ENCODE measurements at regions not wholly inside any gene's neighbourhood (a gene's known extent, or its start where the extent isn't known, plus 50 kb on each side); places are given as distances from the start of the nearest gene placed in this dataset.
"Not testable (repeated sequence)": the region's sequence is repeated elsewhere in the genome, so short reads cannot be mapped to it uniquely, and the experiment has no call there.

DNA sequence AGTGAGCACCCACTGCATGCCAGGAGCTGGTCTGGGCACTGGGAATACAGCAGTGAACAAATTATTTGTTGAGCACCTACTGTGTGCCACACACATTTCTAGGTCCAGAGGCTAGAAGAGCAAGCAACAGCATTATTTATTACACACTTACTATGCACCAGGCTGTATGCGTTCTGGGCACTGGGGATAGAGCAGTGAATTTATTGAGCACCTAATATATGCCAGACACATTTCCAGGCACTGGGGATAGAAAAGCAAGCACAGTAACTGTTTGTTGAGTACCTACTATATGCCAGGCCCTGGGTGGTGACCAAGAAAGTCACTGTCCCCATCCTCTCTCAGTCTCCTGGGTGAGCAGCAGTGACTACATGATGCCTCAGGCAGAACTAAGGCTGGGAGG is 107.5 kb upstream of the NCOR2 start (continued):
- no peak for TF ChIP-seq HNF4G (IDR thresholded peaks at IDR 0.05)
- TF ChIP-seq, protein P1, sequence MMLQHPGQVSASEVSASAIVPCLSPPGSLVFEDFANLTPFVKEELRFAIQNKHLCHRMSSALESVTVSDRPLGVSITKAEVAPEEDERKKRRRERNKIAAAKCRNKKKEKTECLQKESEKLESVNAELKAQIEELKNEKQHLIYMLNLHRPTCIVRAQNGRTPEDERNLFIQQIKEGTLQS (IDR thresholded peaks at IDR 0.05) = no peak
- TF ChIP-seq RXRA (IDR thresholded peaks at IDR 0.05) = no peak

DNA sequence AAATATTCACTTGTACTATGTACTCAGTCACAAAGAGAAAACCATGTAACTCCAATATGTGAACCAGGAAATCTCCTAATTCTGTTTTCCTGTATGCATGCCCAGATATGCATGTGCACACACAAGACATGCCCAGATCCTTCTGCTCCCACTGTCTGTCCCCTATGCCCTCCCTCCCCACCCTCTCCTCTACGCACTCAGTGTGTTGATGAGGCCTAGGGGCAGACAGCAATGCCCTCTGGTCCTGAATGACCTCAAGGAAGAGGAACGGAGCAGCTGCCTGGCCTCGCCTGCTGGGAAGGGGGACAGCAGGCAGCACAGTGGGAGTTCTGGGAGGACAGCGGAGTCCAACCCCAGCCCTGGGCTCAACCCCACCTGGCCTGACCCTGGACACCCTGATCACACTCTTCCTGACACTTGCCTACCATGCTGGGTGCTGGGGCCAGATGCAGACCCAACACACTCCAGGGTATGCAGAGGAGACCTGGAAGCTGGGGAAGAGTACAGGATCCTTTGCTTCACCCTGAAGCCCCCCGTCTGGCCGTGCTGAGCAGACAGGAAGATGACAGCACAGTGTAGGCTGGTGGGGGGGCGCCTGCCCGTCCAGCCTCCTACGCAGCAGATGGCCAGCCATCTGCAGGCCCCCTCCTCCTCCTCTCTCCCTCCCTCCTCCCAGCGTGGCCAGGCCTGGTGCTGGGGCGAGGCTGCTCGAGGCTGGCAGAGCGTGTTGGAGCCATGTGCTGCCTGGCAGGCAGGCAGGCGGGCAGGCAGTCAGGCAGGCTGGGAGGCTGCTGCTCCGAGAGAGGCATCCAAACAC is 106.6 kb upstream of the NCOR2 start:
- Histone ChIP-seq H3K9ac (ENCODE audit: low read depth in 1 of 2, low read length in 2 of 2) (no peak overlapping the region), H3K9me3 (ENCODE audit: control insufficient read depth in 4 of 4, low read length in 3 of 4) (no peaks in the 10 kb centered on the region), H3K4me1 (ENCODE audit: control insufficient read depth in 4 of 4, insufficient read depth in 4 of 4, low read length in 3 of 4) (peaks cover 7 to 29% (median 20%) of the 10 kb centered on the region in 4 donors), H3K4me3 (ENCODE audit: low read depth in 1 of 3, low read length in 3 of 3) (no peak overlapping the region), H3K27me3 (ENCODE audit: control insufficient read depth in 4 of 4, insufficient read depth in 4 of 4, low read length in 3 of 4) (no peaks in the 10 kb centered on the region), H3K27ac (ENCODE audit: low read depth in 1 of 2, low read length in 2 of 2) (no peak overlapping the region), H3K36me3 (ENCODE audit: control insufficient read depth in 4 of 4, insufficient read depth in 3 of 4, low read depth in 1 of 4, low read length in 3 of 4) (no peaks in the 10 kb centered on the region)
- WGBS = 83% methylated on average over 15 of the region's 15 CpGs
- DNase-seq (ENCODE audit: low spot score) = no peak
- TF ChIP-seq, protein P2, sequence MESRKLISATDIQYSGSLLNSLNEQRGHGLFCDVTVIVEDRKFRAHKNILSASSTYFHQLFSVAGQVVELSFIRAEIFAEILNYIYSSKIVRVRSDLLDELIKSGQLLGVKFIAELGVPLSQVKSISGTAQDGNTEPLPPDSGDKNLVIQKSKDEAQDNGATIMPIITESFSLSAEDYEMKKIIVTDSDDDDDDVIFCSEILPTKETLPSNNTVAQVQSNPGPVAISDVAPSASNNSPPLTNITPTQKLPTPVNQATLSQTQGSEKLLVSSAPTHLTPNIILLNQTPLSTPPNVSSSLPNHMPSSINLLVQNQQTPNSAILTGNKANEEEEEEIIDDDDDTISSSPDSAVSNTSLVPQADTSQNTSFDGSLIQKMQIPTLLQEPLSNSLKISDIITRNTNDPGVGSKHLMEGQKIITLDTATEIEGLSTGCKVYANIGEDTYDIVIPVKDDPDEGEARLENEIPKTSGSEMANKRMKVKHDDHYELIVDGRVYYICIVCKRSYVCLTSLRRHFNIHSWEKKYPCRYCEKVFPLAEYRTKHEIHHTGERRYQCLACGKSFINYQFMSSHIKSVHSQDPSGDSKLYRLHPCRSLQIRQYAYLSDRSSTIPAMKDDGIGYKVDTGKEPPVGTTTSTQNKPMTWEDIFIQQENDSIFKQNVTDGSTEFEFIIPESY (IDR thresholded peaks at IDR 0.05) = no peak
- no peak for TF ChIP-seq SP1 (IDR thresholded peaks at IDR 0.05)

DNA sequence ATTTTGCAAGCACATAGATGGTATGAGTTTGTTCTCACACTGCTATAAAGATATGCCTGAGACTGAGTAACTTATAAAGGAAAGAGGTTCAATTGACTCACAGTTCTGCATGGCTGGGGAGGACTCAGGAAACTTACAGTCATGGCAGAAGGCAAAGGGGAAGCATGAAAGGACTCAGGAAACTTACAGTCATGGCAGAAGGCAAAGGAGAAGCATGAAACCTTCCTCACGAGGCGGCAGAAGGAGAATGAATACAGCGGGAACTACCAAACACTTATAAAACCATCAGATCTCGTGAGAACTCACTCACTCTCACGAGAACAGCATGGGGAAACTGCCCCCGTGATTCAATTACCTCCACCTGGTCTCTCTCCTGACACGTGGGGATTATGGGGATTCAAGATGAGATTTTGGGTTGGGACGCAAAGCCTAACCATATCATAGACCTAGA is 101.9 kb upstream of the NCOR2 start:
- not testable (repeated sequence) for H3K36me3 ChIP-seq (ENCODE audit: control insufficient read depth in 4 of 4, insufficient read depth in 3 of 4, low read depth in 1 of 4, low read length in 3 of 4); H3K4me3 ChIP-seq (ENCODE audit: low read depth in 1 of 3, low read length in 3 of 3); H3K9me3 ChIP-seq (ENCODE audit: control insufficient read depth in 4 of 4, low read length in 3 of 4); H3K27ac ChIP-seq (ENCODE audit: low read depth in 1 of 2, low read length in 2 of 2); H3K27me3 ChIP-seq (ENCODE audit: control insufficient read depth in 4 of 4, insufficient read depth in 4 of 4, low read length in 3 of 4); H3K4me1 ChIP-seq (ENCODE audit: control insufficient read depth in 4 of 4, insufficient read depth in 4 of 4, low read length in 3 of 4); H3K9ac ChIP-seq (ENCODE audit: low read depth in 1 of 2, low read length in 2 of 2); DNase-seq (ENCODE audit: low spot score)
- 85% methylated on average over 8 of the region's 8 CpGs for WGBS

DNA sequence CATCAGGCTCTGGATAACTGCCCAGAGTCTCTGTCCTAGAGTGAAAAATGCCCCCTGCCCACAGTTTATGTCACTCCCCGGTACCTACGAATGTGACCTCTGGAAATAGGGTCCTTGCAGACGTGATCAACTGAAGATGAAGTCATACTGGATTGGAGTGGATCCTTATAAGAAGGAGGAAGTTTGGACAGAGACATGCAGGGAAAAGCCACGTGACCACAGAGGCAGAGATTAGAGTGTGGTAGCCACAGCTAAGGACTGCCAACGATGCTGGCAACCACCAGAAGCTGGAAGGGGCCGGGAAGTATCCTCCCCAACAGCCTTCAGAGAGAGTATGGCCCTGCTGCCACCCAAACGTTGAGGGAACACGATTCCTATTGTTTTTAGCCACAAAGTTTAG is 101.2 kb upstream of the NCOR2 start:
- no peak overlapping the region for H3K4me3 ChIP-seq (ENCODE audit: low read depth in 1 of 3, low read length in 3 of 3)
- WGBS = 60% methylated on average over 8 of the region's 8 CpGs
- no peak overlapping the region for H3K27ac ChIP-seq (ENCODE audit: low read depth in 1 of 2, low read length in 2 of 2)
- H3K36me3 ChIP-seq (ENCODE audit: control insufficient read depth in 4 of 4, insufficient read depth in 3 of 4, low read depth in 1 of 4, low read length in 3 of 4) = no peaks in the 10 kb centered on the region
- no peak overlapping the region for H3K9ac ChIP-seq (ENCODE audit: low read depth in 1 of 2, low read length in 2 of 2)
- H3K4me1 ChIP-seq (ENCODE audit: control insufficient read depth in 4 of 4, insufficient read depth in 4 of 4, low read length in 3 of 4) = no peaks in the 10 kb centered on the region
- no peaks in the 10 kb centered on the region for H3K27me3 ChIP-seq (ENCODE audit: control insufficient read depth in 4 of 4, insufficient read depth in 4 of 4, low read length in 3 of 4)
- DNase-seq (ENCODE audit: low spot score) = no peak
- H3K9me3 ChIP-seq (ENCODE audit: control insufficient read depth in 4 of 4, low read length in 3 of 4) = peaks cover 0 to 6% (median 3%) of the 10 kb centered on the region in 4 donors
- TF ChIP-seq, protein P3, sequence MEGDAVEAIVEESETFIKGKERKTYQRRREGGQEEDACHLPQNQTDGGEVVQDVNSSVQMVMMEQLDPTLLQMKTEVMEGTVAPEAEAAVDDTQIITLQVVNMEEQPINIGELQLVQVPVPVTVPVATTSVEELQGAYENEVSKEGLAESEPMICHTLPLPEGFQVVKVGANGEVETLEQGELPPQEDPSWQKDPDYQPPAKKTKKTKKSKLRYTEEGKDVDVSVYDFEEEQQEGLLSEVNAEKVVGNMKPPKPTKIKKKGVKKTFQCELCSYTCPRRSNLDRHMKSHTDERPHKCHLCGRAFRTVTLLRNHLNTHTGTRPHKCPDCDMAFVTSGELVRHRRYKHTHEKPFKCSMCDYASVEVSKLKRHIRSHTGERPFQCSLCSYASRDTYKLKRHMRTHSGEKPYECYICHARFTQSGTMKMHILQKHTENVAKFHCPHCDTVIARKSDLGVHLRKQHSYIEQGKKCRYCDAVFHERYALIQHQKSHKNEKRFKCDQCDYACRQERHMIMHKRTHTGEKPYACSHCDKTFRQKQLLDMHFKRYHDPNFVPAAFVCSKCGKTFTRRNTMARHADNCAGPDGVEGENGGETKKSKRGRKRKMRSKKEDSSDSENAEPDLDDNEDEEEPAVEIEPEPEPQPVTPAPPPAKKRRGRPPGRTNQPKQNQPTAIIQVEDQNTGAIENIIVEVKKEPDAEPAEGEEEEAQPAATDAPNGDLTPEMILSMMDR (IDR thresholded peaks at IDR 0.05; ENCODE audit: low read depth, low read length, missing input control) = no peak
- TF ChIP-seq, protein P2 (IDR thresholded peaks at IDR 0.05) = no peak
- no peak for TF ChIP-seq SP1 (IDR thresholded peaks at IDR 0.05)
- no peak for TF ChIP-seq NR2F2 (IDR thresholded peaks at IDR 0.05)
- no peak for TF ChIP-seq YY1 (IDR thresholded peaks at IDR 0.05)
- TF ChIP-seq FOXA2 (IDR thresholded peaks at IDR 0.05) = no peak
- no peak for TF ChIP-seq REST (IDR thresholded peaks at IDR 0.05)
- TF ChIP-seq, protein P1 (IDR thresholded peaks at IDR 0.05) = no peak
- TF ChIP-seq GABPA (IDR thresholded peaks at IDR 0.05 in 1 of 2, conservative IDR thresholded peaks at IDR 0.05 in 1 of 2) = no peak
- no peak for TF ChIP-seq FOXA1 (IDR thresholded peaks at IDR 0.05)
- TF ChIP-seq TAF1 (conservative IDR thresholded peaks at IDR 0.05) = no peak
- no peak for TF ChIP-seq JUND (IDR thresholded peaks at IDR 0.05)
- TF ChIP-seq HNF4G (IDR thresholded peaks at IDR 0.05) = no peak
- TF ChIP-seq RAD21 (IDR thresholded peaks at IDR 0.05) = no peak

Measured in liver (tissue), 8 donors.